ENCODE measurements at regions not wholly inside any gene's neighbourhood (a gene's known extent, or its start where the extent isn't known, plus 50 kb on each side); places are given as distances from the start of the nearest gene placed in this dataset.

DNA sequence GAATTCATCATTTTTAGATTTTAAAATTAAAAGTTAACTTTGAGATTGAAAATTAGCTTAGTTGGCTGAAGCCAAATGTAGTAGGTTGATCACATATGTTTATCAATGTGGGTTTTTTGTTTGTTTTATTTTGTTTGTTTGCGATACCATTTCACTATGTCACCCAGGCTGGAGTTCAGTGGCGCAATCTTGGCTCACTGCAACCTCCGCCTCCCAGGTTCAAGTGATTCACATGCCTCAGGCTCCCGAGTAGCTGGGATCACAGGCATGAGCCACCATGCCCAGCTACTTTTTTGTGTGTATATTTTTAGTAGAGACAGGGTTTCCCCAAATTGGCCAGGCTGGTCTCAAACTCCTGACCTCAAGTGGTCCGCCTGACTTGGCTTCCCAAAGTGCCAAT, 665.7 kb upstream of the SLC10A2 start:
- TF ChIP-seq, protein P1, sequence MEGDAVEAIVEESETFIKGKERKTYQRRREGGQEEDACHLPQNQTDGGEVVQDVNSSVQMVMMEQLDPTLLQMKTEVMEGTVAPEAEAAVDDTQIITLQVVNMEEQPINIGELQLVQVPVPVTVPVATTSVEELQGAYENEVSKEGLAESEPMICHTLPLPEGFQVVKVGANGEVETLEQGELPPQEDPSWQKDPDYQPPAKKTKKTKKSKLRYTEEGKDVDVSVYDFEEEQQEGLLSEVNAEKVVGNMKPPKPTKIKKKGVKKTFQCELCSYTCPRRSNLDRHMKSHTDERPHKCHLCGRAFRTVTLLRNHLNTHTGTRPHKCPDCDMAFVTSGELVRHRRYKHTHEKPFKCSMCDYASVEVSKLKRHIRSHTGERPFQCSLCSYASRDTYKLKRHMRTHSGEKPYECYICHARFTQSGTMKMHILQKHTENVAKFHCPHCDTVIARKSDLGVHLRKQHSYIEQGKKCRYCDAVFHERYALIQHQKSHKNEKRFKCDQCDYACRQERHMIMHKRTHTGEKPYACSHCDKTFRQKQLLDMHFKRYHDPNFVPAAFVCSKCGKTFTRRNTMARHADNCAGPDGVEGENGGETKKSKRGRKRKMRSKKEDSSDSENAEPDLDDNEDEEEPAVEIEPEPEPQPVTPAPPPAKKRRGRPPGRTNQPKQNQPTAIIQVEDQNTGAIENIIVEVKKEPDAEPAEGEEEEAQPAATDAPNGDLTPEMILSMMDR (IDR thresholded peaks at IDR 0.05) = no peak
- TF ChIP-seq POLR2A (IDR thresholded peaks at IDR 0.05) = no peak
